ENCODE measurements at regions not wholly inside any gene's neighbourhood (a gene's known extent, or its start where the extent isn't known, plus 50 kb on each side); places are given as distances from the start of the nearest gene placed in this dataset.

GRCh38 chr20:11686195-11686594, 231.5 kb upstream of the BTBD3 start:
- Histone ChIP-seq H3K27ac (no peak overlapping the region), H3K9me3 (no peaks in the 10 kb centered on the region), H3K4me3 (peak overlapping the region in 1 of 10 donors; percentile 21), H3K4me1 (peaks cover 0 to 20% (median 5%) of the 10 kb centered on the region in 9 donors), H3K36me3 (no peaks in the 10 kb centered on the region), H3K27me3 (peaks cover 0 to 18% (median 8%) of the 10 kb centered on the region in 7 donors)
- 49 to 56% methylated on average over 4 of the region's 4 CpGs for WGBS, 2 donors
- intact Hi-C loops (cut with DNase I) = loop anchor here in 1 of 10 donors (10.0 kb wide), 1 partner anchor 1419 kb away; no protein-coding TSS in a partner anchor
- DNase-seq (no peak), ATAC-seq (no peak)
- no peak for TF ChIP-seq CTCF (IDR thresholded peaks at IDR 0.05)

DNA sequence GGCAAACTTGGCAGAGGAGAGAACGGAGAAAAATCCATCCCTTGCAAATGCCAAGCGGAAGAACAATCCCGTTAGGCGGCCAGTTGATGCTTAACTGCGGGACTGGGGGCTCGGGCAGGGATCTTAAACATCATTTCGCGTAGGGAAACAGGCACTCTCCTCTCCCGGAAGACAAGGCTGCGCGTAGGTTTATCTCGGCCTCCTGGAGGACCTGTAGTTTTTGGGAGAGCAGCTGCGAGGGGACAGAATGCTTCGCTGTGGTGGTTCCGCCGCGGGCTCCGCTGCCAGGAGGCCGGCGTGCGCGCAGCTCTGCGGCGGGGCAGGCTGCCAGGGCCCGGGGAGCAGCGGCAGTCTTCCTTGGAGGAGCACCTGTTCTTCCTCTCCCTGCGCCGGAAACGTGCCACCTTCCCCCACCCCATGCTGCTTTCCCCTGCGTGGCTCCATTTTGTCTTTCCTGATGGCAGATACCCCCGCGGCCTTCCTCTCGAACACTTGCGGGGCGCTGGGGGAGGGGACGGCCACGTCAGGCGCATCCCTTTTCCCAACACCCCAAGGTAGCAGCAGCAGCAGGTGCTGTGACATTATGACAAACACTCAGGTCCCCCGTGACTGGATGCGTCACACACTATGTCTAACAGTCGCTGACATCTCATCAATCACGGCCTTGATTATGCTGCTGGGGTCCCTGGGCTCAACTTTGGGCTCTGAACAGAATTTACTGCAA, 230.7 kb upstream of the BTBD3 start:
- Histone ChIP-seq H3K27me3 (peaks cover 0 to 18% (median 8%) of the 10 kb centered on the region in 7 donors), H3K9me3 (no peaks in the 10 kb centered on the region), H3K4me3 (peak overlapping the region in 9 of 10 donors; percentile 21 to 54 (median 43)), H3K36me3 (no peaks in the 10 kb centered on the region), H3K27ac (no peak overlapping the region), H3K4me1 (peaks cover 0 to 20% (median 5%) of the 10 kb centered on the region in 9 donors)
- no peak for TF ChIP-seq CTCF (IDR thresholded peaks at IDR 0.05)
- 7 to 9% methylated on average over 39 to 42 of the region's 42 CpGs for WGBS, 2 donors
- DNase-seq = peak in 1 of 2 donors; percentile 41
- intact Hi-C loops (cut with DNase I) = loop anchor here in 1 of 10 donors (10.0 kb wide), 1 partner anchor 1418 kb away; no protein-coding TSS in a partner anchor
- peak in 5 of 8 donors; percentile 39 to 75 (median 44) for ATAC-seq

GRCh38 chr20:11687546-11688292, 230.0 kb upstream of the BTBD3 start:
- Histone ChIP-seq H3K36me3 (no peaks in the 10 kb centered on the region), H3K27me3 (peaks cover 0 to 18% (median 8%) of the 10 kb centered on the region in 7 donors), H3K9me3 (no peaks in the 10 kb centered on the region), H3K4me1 (peaks cover 0 to 20% (median 5%) of the 10 kb centered on the region in 9 donors), H3K4me3 (peak overlapping the region in 2 of 10 donors; percentile 52 to 54), H3K27ac (no peak overlapping the region)
- TF ChIP-seq CTCF (IDR thresholded peaks at IDR 0.05) = no peak
- 69 to 70% methylated on average over 7 of the region's 7 CpGs for WGBS, 2 donors
- intact Hi-C loops (cut with DNase I) = loop anchor here in 1 of 10 donors (10.0 kb wide), 1 partner anchor 1417 kb away; no protein-coding TSS in a partner anchor
- no peak for DNase-seq
- no peak for ATAC-seq

GRCh38 chr20:11689262-11689661, 228.4 kb upstream of the BTBD3 start:
- Histone ChIP-seq H3K36me3 (no peaks in the 10 kb centered on the region), H3K4me3 (no peak overlapping the region), H3K27ac (no peak overlapping the region), H3K9me3 (no peaks in the 10 kb centered on the region), H3K27me3 (peaks cover 0 to 18% (median 8%) of the 10 kb centered on the region in 7 donors), H3K4me1 (peaks cover 0 to 25% (median 5%) of the 10 kb centered on the region in 9 donors)
- intact Hi-C loops (cut with DNase I) = loop anchor here in 1 of 10 donors (10.0 kb wide), 1 partner anchor 1416 kb away; no protein-coding TSS in a partner anchor
- TF ChIP-seq CTCF (IDR thresholded peaks at IDR 0.05) = no peak
- 87 to 88% methylated on average over 2 of the region's 2 CpGs for WGBS, 2 donors
- no peak for ATAC-seq
- DNase-seq = no peak
